Panc1 (cell line): ENCODE measurements at regions not wholly inside any gene's neighbourhood (a gene's known extent, or its start where the extent isn't known, plus 50 kb on each side); places are given as distances from the start of the nearest gene placed in this dataset.
A peak's percentile ranks its signal among the peaks of the same experiment; 100 is the strongest.

Source experiments
- ATAC-seq: fragments of 200-7000 bp; cut with Tn5 transposase; 2 replicates; pipeline ENCODE4 v1.9.1; 2020; ENCODE audit warnings: mild to moderate bottlenecking, moderate library complexity
- BruUV-seq: library from RNA; stranded (reverse); fragments of 400-500 nt; replicated peaks from 2 replicates; lab custom pipeline; 2021; lab: Mats Ljungman, UMichigan
- CTCF ChIA-PET: fragments of 300-600 bp; sonication (Branson Sonifier 250); formaldehyde crosslinking; loops from one replicate; lab custom pipeline; 2022; ENCODE audit warnings: antibody characterized with exemption; lab: Charles Lee
- POLR2A ChIA-PET: fragments of 300-600 bp; sonication (Branson Sonifier 250); formaldehyde crosslinking; loops from one replicate; lab custom pipeline; 2022; ENCODE audit warnings: antibody characterized with exemption; lab: Charles Lee
- DNase-seq: peaks from one replicate; pipeline ENCODE4 v3.0.0-alpha.2; 2010; ENCODE audit warnings: low read depth, low spot score
- H3K27ac ChIP-seq: 2 replicates; pipeline ENCODE4 v1.5.1; 2011; ENCODE audit warnings: mild to moderate bottlenecking, low read length, inconsistent platforms
- H3K27me3 ChIP-seq: fragments of 200-500 bp; sonication (Bioruptor generic); 2 replicates; pipeline ENCODE4 v1.6.0; 2014; ENCODE audit warnings: low read length, inconsistent platforms; ENCODE audit not compliant: control insufficient read depth, insufficient read depth
- H3K36me3 ChIP-seq: fragments of 200-500 bp; sonication (Bioruptor generic); 2 replicates; pipeline ENCODE4 v1.5.1; 2014; ENCODE audit warnings: inconsistent platforms, mild to moderate bottlenecking, low read length, moderate library complexity; ENCODE audit not compliant: control insufficient read depth, insufficient read depth
- H3K4me1 ChIP-seq: 2 replicates; pipeline ENCODE4 v1.5.1; 2011; ENCODE audit warnings: inconsistent platforms, mild to moderate bottlenecking, low read length, moderate library complexity; ENCODE audit not compliant: control insufficient read depth, insufficient read depth
- H3K4me3 ChIP-seq, 2 experiments: 2 replicates each; pipeline ENCODE4 v1.5.1; 2011 to 2012; ENCODE audit warnings: low read depth in 2 of 2, low read length in 2 of 2, mild to moderate bottlenecking in 2 of 2, inconsistent platforms in 1 of 2, moderate library complexity in 1 of 2
- H3K9me3 ChIP-seq: fragments of 200-500 bp; sonication (Bioruptor generic); 2 replicates; pipeline ENCODE4 v1.5.1; 2014; ENCODE audit warnings: low read depth, mild to moderate bottlenecking, inconsistent platforms, low read length, moderate library complexity; ENCODE audit not compliant: control insufficient read depth, insufficient read depth
- CTCF ChIP-seq: fragments of 450-650 bp; IDR thresholded peaks from 2 replicates; pipeline ENCODE4 v1.5.1; 2017; ENCODE audit warnings: mild to moderate bottlenecking
- POLR2AphosphoS5 ChIP-seq: IDR thresholded peaks from 2 replicates; pipeline ENCODE4 v1.6.1; 2012; ENCODE audit warnings: mild to moderate bottlenecking, low read depth, low read length, moderate library complexity
- REST ChIP-seq, 2 experiments: IDR thresholded peaks; 2 replicates each; pipeline ENCODE4 v1.6.1; 2011 to 2012; ENCODE audit warnings: low read depth in 2 of 2, control low read depth in 1 of 2, low read length in 1 of 2, mild to moderate bottlenecking in 1 of 2, moderate library complexity in 1 of 2; ENCODE audit not compliant: insufficient read depth in 1 of 2
- SIN3A ChIP-seq: IDR thresholded peaks from 2 replicates; pipeline ENCODE4 v1.6.1; 2012; ENCODE audit warnings: low read depth, mild to moderate bottlenecking, low read length, moderate library complexity, borderline replicate concordance; ENCODE audit not compliant: insufficient read depth
- TCF7L2 ChIP-seq: IDR thresholded peaks from 2 replicates; pipeline ENCODE4 v1.6.1; 2011; ENCODE audit warnings: mild to moderate bottlenecking, low read depth, low read length, inconsistent platforms
- in situ Hi-C: cut with HindIII; loops from 2 replicates; pipeline ENCODE4 v1.10.0; 2016; ENCODE audit warnings: low sequenced_read_pairs, low pct_unique_long_range_greater_than_20kb
- intact Hi-C: fragments of 100-400 bp; cut with micrococcal nuclease; formaldehyde crosslinking; loops from one replicate; pipeline ENCODE4 v1.10.0; 2022; ENCODE audit not compliant: unreplicated experiment

- Histone ChIP-seq H3K27me3 (peaks cover 34% of the 10 kb centered on the region), H3K27ac (no peak overlapping the region), H3K4me3 (no peak overlapping the region), H3K9me3 (no peaks in the 10 kb centered on the region), H3K36me3 (no peaks in the 10 kb centered on the region), H3K4me1 (peaks cover 4% of the 10 kb centered on the region)
- in situ Hi-C loops (no loop called here), intact Hi-C loops (loop anchor here (5.0 kb wide), 1 partner anchor 477 kb away; no protein-coding TSS in a partner anchor)
- CTCF ChIA-PET: no interaction called here
- TF ChIP-seq POLR2AphosphoS5: no peak
- no peak for TF ChIP-seq TCF7L2
- TF ChIP-seq SIN3A: no peak
- TF ChIP-seq REST (IDR thresholded peaks at IDR 0.05; ENCODE audit: insufficient read depth in 1 of 2, low read depth in 2 of 2, low read length in 1 of 2): no peak
- TF ChIP-seq CTCF: no peak
- POLR2A ChIA-PET: no interaction called here
- DNase-seq: no peak
- BruUV-seq: no TSS peak
- peak; percentile 32; the same call in 1 of the 2 replicates for ATAC-seq
These were observed 95.3 kb downstream of the TTLL2 start for GRCh38 chr6:167420177-167420576.

- CTCF ChIA-PET: interaction anchor here (0.7 kb wide), 1 partner anchor 1391 kb away, joined by 3 read pairs; no protein-coding TSS in a partner anchor
- in situ Hi-C loops: no loop called here
- DNase-seq: no peak
These were observed 96.2 kb downstream of the TTLL2 start for GRCh38 chr6:167420858-167421766.

More at GRCh38 chr6:167420858-167421766, 96.2 kb downstream of the TTLL2 start:
- TF ChIP-seq REST (IDR thresholded peaks at IDR 0.05; ENCODE audit: insufficient read depth in 1 of 2, low read depth in 2 of 2, low read length in 1 of 2) (no peak), CTCF (no peak), SIN3A (no peak), POLR2AphosphoS5 (no peak)
- no peaks in the 10 kb centered on the region for H3K9me3 ChIP-seq
- H3K36me3 ChIP-seq: no peaks in the 10 kb centered on the region
- intact Hi-C loops: loop anchor here (5.0 kb wide), 1 partner anchor 476 kb away; no protein-coding TSS in a partner anchor
- peaks cover 34% of the 10 kb centered on the region for H3K27me3 ChIP-seq
- peak overlapping the region; percentile 21 to 48 for H3K4me3 ChIP-seq
- no peak overlapping the region for H3K27ac ChIP-seq
- H3K4me1 ChIP-seq: peaks cover 4% of the 10 kb centered on the region
- peak; percentile 82 for ATAC-seq
- no TSS peak for BruUV-seq
- POLR2A ChIA-PET: no interaction called here
